ENCODE measurements at regions not wholly inside any gene's neighbourhood (a gene's known extent, or its start where the extent isn't known, plus 50 kb on each side); places are given as distances from the start of the nearest gene placed in this dataset.

- Histone ChIP-seq H2AFZ (ENCODE audit: low read length) (no peak overlapping the region), H3K9me3 (ENCODE audit: insufficient read depth in 2 of 2, low read depth in 1 of 2, low read length in 1 of 2) (no peaks in the 10 kb centered on the region), H3K9ac (replicated peaks in 1 of 4; ENCODE audit: extremely low read depth in 1 of 4, low read depth in 3 of 4, low read length in 3 of 4) (no peak overlapping the region), H4K8ac (ENCODE audit: extremely low read depth, insufficient read depth, low read length) (no peak overlapping the region), H3K23me2 (ENCODE audit: low read depth, low read length) (no peaks in the 10 kb centered on the region), H2BK12ac (ENCODE audit: low read depth, low read length) (no peak overlapping the region), H3K27ac (ENCODE audit: low read depth, low read length) (no peak overlapping the region), H2BK15ac (ENCODE audit: low read length) (no peak overlapping the region), H3K4me1 (replicated peaks in 1 of 4; ENCODE audit: control insufficient read depth in 3 of 4, insufficient read depth in 4 of 4, low read length in 3 of 4) (no peaks in the 10 kb centered on the region), H2BK20ac (ENCODE audit: low read length) (no peak overlapping the region), H3K56ac (replicated peaks; ENCODE audit: insufficient read length, low read depth, low read length) (no peak overlapping the region), H3K4me2 (ENCODE audit: insufficient read depth in 1 of 2, low read depth in 2 of 2, low read length in 2 of 2) (no peak overlapping the region), H3K14ac (ENCODE audit: insufficient read length) (no peak overlapping the region), H3K27me3 (replicated peaks in 1 of 4; ENCODE audit: control insufficient read depth in 3 of 4, extremely low read depth in 1 of 4, insufficient read depth in 3 of 4, low read length in 3 of 4) (no peaks in the 10 kb centered on the region; a peak in 1 of 7 replicates), H4K5ac (ENCODE audit: insufficient read length, low read depth, low read length) (no peak overlapping the region), H4K91ac (replicated peaks; ENCODE audit: insufficient read length, low read length) (no peak overlapping the region), H2AK5ac (ENCODE audit: low read depth, low read length) (no peak overlapping the region), H3K18ac (ENCODE audit: extremely low read depth, low read length) (no peak overlapping the region), H2BK120ac (replicated peaks; ENCODE audit: low read depth, low read length) (no peak overlapping the region), H3K23ac (ENCODE audit: insufficient read length) (no peak overlapping the region), H3K4ac (replicated peaks; ENCODE audit: insufficient read length, low read depth, low read length) (no peak overlapping the region), H3K4me3 (ENCODE audit: extremely low read depth in 1 of 4, insufficient read depth in 2 of 4, low read depth in 3 of 4, low read length in 4 of 4) (no peak overlapping the region), H3K36me3 (ENCODE audit: control insufficient read depth in 2 of 4, insufficient read depth in 4 of 4, low read length in 3 of 4) (no peaks in the 10 kb centered on the region), H3K79me2 (ENCODE audit: control insufficient read depth in 1 of 2, insufficient read depth in 2 of 2, low read length in 2 of 2) (no peaks in the 10 kb centered on the region), H3K79me1 (ENCODE audit: low read depth, low read length) (no peaks in the 10 kb centered on the region), H4K20me1 (replicated peaks in 1 of 2; ENCODE audit: control insufficient read depth in 1 of 2, insufficient read depth in 2 of 2, low read length in 2 of 2) (no peaks in the 10 kb centered on the region), H2BK5ac (ENCODE audit: low read depth, low read length) (no peak overlapping the region)
- ChIA-PET POLR2A (ENCODE audit: partially characterized antibody) (no interaction called here), CTCF (ENCODE audit: partially characterized antibody) (no interaction called here)
- WGBS, 2 experiments (ENCODE audit: extremely low coverage in 1 of 2, insufficient coverage in 1 of 2, insufficient read length in 1 of 2, insufficient replicate concordance in 2 of 2, low coverage in 1 of 2, low lambda C conversion rate in 2 of 2, missing lambda C conversion rate in 1 of 2) = 83% methylated on average over 2 of the region's 2 CpGs; no CpG with 5 or more reads in 1 of the 2 experiments
- no peak for DNase-seq (ENCODE audit: low read depth in 1 of 2, low spot score in 2 of 2)
- FAIRE-seq = no peak
- no peak for TF ChIP-seq E2F6 (IDR thresholded peaks at IDR 0.05)
- TF ChIP-seq SAP30 (IDR thresholded peaks at IDR 0.05; ENCODE audit: insufficient read depth, insufficient replicate concordance, low read length) = no peak
- no peak for TF ChIP-seq GTF2F1 (IDR thresholded peaks at IDR 0.05; ENCODE audit: borderline replicate concordance, low read depth, low read length)
- no peak for TF ChIP-seq PHF8 (conservative IDR thresholded peaks at IDR 0.05; ENCODE audit: low read depth, low read length)
- TF ChIP-seq SIN3A (conservative IDR thresholded peaks at IDR 0.05 in 1 of 2, IDR thresholded peaks at IDR 0.05 in 1 of 2; ENCODE audit: low read depth in 1 of 2, low read length in 2 of 2) = no peak
- TF ChIP-seq EZH2 (IDR thresholded peaks at IDR 0.05; ENCODE audit: low read depth, low read length, severe bottlenecking) = no peak
- no peak for TF ChIP-seq KDM4A (IDR thresholded peaks at IDR 0.05; ENCODE audit: low read depth, low read length, severe bottlenecking)
- no peak for TF ChIP-seq USF2 (IDR thresholded peaks at IDR 0.05; ENCODE audit: low read length)
- TF ChIP-seq SUZ12 (IDR thresholded peaks at IDR 0.05; ENCODE audit: low read length) = no peak
- TF ChIP-seq CHD2 (IDR thresholded peaks at IDR 0.05; ENCODE audit: low read length) = no peak
- no peak for TF ChIP-seq SP2 (IDR thresholded peaks at IDR 0.05; ENCODE audit: low read length)
Observed at GRCh38 chr2:101577173-101577572, 102.3 kb upstream of the RFX8 start.

Measured in H1 (cell line).